ENCODE measurements at regions not wholly inside any gene's neighbourhood (a gene's known extent, or its start where the extent isn't known, plus 50 kb on each side); places are given as distances from the start of the nearest gene placed in this dataset.

GRCh38 chr13:78709028-78709427 lies 50.1 kb upstream of the OBI1 start:
- H3K4me3 ChIP-seq: no peak overlapping the region
- ATAC-seq: no peak

More at GRCh38 chr13:78709028-78709427, 50.1 kb upstream of the OBI1 start:
- no peaks in the 10 kb centered on the region for H3K9me3 ChIP-seq
- no peaks in the 10 kb centered on the region for H3K36me3 ChIP-seq
- no peak for TF ChIP-seq CTCF (IDR thresholded peaks at IDR 0.05)
- no peak for DNase-seq
- no peaks in the 10 kb centered on the region for H3K27me3 ChIP-seq
- no peak overlapping the region for H3K27ac ChIP-seq
- intact Hi-C loops (cut with DNase I): no loop called here
- no peaks in the 10 kb centered on the region for H3K4me1 ChIP-seq

Measured in upper lobe of right lung (tissue), 1 donor.